HG02571 (cell line): ENCODE measurements at regions not wholly inside any gene's neighbourhood (a gene's known extent, or its start where the extent isn't known, plus 50 kb on each side); places are given as distances from the start of the nearest gene placed in this dataset.
"Not testable (repeated sequence)": the region's sequence is repeated elsewhere in the genome, so short reads cannot be mapped to it uniquely, and the experiment has no call there.

ENCODE experiments used
- ATAC-seq: cut with Tn5 transposase; IDR thresholded peaks from one replicate; pipeline ENCODE4 v1.9.1; 2021; ENCODE audit warnings: mild to moderate bottlenecking, moderate library complexity; ENCODE audit not compliant: unreplicated experiment

DNA sequence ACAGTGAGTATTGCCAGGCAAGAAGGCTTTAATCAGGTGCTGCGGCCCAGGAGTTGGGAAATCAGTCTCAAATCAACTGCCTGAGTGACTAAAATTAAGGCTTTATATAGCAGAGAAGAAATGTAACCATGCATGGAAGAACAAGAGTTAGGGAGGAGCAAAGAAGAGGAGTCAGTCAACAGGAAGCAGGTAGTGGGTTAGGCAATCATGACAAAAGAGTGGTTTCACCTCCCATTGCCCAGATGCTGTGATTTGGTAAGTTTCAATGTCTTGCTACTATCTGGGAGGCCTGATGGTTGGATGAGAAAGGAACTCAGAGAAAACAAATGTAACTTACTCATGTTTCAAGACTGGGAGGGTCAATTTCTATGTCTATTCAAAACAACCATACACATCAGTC, 998.3 kb downstream of the GATA3 start:
- no peak for ATAC-seq

DNA sequence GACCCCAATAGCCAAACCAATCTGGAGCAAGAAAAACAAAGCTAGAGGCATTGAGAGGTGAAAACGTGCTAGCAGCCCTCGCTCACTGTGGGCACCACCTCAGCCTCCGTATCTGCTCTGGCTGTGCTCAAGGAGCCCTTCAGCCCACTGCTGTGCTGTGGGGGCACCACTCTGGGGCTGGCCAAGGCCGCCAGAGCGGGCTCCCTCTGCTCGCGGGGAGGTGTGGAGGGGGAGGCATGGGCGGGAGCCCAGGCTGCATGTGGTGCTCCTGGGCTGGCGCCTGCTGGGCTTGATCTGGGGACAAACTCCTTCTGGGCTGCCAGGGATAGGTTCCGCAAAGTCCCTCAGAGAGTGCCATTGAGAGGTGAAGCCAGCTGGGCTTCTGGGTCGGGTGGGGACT, 1002.0 kb downstream of the GATA3 start:
- ATAC-seq, result no peak

DNA sequence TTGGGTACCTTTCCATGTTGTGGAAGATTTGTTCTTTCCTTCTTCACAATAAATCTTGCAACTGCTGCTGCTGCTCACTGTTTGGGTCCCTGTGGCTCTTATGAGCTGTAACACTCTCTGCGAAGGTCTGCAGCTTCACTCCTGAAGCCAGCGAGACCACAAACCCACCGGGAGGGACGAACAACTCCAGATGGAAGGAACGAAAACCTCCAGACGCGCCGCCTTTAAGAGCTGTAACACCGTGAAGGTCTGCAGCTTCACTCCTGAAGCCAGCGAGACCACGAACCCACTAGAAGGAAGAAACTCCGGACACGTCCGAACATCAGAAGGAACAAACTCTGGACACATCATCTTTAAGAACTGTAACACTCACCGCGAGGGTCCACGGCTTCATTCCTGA, 1002.8 kb downstream of the GATA3 start:
- ATAC-seq, result not testable (repeated sequence)

DNA sequence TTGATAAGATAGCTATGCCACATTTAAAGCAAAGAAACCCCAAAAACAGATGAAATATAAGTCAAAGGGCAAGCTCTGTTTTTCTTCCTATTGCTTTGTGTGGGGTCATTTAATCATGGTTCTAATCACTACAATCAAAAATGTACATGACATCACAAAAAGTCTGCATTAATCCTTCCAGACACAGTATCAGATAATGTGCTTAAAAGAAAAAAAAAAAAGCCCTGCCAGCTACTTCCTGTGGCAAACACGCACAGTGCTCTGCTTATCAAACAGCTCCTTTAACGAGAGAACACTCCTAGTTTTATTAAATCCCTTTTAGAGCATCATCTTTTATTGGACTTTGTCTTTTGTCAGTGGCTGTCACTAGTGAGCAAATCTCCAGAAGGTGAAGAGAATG, 1005.8 kb downstream of the GATA3 start:
- ATAC-seq, result no peak

DNA sequence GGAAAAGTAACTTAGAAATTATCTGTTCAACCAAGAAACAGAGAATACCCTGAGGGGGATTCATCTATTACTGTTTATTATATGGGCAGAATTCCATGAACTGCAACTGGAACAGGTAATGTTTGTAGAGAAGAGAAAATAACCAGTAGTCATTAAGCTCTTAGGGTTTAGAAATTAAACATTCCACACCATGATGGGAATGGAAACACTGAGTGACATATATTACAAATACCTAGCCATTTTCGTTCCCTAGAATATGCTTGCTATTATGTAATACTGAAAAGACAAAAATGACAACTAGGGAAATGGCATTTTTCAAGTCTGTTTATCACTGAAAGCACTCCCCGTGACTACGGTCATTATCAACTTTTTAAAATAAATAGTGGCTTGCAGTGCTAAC, 1007.4 kb downstream of the GATA3 start:
- ATAC-seq, result no peak

DNA sequence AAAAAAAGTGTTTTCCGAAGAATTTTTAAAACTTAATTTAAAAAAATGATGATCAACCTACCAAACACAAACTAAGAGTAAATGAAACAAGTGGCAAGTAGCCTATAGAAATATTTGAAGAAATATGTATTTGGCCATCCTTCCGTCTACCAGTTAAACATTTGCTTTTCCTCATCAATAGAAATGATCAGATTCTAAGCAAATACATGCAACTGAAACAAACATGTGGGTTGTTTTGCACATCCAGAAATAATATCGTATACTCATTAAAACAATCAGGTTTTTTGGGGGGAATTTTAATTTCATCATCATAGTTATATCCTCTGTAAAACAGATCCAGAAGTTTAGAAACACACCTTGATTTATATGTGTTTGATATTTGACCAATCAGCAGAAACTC, 1011.7 kb downstream of the GATA3 start:
- ATAC-seq, result no peak

DNA sequence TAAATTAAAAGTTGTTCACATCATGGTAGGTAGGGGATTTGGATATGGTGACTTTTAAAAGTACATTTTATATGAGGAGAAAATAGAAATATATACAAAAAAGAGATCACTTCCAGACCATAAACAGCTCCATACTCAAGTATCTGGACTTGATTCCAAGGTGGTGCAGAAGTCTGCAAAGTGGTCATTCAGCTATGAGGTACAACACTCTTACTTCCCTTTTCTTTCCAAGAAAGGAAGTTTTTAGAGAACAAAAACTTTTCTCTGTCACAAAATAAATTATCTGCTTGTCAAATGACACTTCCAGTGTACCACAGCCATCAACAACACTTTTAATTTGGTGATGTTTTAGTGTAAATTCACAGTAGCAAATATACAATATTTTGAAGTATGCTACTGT, 1013.5 kb downstream of the GATA3 start:
- ATAC-seq, result no peak

DNA sequence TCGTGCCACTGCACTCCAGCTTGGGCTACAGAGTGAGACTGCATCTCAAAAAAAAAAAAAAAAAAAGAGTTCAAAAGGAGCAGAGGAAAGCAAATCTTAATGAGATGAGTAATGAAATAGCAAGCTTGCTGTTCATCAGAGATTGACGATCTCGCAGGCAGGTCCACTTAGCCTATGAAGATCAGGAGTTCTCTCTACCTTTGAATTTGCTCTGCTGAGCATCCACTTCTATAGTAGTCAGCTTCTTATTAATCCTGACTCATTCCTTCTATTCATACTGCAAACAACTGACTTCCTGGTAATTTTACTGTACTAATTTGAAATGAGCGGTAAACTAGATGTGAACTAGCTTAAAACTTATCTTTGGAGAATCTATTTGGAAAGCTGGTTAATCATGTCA, 1014.6 kb downstream of the GATA3 start:
- no peak for ATAC-seq

DNA sequence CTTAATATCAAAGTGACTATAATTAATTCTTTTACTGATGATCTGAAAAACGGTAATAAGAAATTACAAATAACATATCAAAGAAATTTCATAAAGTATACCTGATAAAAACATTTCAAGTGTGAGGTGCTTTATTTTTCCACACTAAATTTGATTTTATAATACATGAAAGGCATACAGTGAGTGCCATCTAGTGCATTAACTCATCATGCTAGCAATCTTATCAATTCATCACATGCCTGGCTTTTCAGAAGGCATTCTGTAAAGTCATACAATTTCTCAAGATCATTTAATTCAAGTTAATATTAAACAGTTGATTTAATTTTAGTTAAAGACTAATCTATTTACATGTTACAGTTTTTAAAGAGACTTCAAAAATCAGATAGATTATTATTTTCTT, 1020.9 kb downstream of the GATA3 start:
- no peak for ATAC-seq

DNA sequence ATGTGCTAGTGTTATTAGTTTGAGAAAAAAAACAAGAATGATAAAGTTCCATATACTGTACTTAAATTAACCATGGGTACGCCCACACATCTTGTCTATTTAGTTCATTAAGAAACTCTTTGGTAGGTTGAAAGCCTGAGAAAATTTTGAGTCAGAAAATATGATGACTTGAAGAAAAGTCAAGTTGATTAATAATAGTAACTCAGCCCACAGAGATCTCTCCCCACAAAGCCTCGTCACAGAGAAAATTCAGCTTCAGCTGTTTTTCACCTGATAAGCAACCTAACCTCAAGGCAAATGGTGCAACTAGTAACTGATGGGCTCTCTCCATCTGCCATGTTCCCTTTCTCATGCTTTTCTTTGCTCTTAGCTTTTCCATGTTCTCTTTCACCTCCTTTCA, 1021.6 kb downstream of the GATA3 start:
- ATAC-seq, result no peak

DNA sequence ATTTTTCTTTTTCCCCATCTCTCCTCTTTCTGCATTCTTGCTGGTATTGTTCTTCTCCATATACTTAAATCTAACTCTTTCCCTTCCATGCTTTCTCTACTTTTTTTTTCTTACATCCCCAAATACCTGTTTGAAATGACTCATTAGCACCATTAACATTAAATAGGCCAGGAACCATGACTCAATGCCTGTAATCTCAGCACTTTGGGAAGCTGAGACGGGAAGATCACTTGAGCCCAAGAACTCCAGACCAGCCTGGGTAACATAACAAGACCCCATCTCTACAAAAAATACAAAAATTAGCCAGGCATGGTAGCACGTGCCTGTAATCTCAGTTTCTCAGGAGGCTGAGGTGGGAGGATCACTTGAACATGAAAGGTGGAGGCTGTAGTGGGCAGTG, 1026.8 kb downstream of the GATA3 start:
- no peak for ATAC-seq

DNA sequence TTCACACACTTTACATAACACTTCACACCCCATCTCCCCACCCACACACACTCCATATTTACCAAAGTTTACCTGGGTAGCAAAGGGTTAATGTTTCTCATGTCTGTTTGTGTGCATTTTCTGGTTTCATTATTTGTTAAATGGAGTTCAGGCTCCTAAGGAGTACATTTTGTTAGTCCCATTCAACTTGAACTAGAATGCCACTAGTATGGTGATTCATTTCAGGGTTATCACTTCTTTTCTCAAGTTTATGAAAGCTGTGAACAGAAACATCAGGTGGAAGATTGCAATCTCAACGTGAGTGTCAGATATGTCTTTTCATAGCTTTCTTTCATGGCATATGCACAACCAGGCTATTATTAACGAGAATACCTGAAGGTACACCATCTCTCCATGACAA, 1027.5 kb downstream of the GATA3 start:
- no peak for ATAC-seq

DNA sequence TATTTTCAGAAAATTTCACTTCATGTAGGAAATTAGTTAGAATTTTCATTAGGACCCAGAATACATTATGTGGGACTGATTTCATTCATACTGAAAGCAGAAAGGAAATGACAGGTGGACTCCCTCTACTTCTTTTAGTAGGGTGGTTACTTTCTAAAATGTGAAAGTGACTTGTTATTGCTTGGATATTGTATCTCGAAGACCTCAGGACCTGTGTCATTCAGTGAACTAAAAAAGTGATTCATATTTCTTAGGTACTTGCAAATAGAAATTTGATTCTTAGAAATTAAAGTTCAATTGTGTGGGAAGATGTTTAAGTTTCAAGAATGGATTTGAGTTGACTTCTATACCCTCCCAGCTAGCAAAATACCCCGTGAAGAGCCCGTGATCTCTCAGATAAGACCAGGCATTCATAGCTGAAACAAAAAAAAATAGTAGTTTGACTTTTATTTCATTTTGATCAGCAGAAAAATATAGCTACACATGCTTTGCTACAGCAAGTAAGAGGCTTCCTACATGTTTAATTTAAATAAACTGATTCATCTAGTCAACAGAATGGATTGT, 1037.1 kb downstream of the GATA3 start:
- no peak for ATAC-seq

DNA sequence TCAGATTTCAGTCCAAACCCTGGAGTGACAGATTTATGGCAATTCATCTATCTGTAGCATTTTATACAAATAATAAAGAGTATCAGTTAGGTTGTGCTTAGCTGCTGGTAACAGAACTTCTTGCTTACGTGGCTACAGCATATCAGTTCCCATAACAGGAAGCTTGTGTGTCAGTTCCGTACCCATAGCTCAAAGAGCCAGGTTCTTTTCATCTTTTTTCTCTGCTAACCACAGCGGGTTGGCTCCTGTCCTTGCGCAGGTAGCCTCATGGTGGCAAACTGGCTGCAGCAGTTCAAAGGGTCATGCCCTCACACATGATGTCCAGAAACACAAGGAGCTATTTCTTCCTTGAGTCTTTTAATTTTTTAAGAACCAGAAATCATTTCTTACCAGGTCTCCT, 1041.8 kb downstream of the GATA3 start:
- no peak for ATAC-seq

DNA sequence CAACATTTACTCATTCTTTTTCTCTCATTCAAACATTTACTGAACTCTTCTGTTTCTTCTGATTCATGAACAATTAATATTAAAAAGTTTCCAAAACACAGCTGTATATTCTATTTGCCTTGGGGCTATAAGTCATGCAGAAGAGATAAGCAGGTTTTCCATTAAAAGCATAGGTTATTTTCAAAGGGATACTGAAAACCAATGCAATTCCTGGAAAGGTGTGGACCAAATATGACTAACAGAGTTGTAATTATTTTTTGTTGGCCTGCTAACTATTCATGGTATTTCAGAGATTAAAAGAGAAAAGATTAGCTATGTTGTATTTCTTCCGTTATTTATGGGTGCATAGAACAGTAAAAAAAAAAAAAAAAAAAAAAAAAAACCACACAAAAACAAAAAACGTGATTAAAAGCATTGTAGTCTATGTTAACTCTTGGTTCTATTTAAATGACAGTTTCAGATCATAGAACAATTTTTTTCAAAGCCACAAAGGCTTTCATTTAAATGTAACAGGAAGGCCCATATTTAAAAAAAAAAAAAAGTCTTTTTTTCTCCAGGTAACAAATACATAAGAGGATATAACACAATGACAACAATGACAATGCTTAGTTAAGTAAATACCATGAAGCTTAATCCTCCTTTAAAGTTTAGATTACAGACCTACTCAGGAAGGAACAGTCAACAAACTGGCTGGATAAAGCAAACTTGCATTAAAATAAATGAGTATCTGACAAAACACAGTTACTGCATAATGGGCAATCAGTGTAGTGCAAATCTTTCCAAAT, 1042.9 kb downstream of the GATA3 start:
- no peak for ATAC-seq

DNA sequence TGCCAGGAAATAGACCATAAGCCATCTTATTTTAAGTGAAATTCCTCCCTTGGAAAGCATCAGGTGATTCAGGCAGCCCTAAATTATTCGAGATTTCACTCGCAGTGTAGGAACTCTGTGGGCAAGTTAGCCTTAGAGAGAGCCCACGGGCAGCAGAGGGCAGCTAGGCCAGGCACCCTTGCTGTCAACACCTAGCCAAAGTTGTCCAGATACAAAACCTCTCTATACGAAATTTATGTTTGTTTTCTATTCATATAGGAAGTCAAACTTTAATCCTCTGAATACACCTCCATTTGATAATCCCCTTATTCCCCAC, 1043.5 kb downstream of the GATA3 start:
- no peak for ATAC-seq

DNA sequence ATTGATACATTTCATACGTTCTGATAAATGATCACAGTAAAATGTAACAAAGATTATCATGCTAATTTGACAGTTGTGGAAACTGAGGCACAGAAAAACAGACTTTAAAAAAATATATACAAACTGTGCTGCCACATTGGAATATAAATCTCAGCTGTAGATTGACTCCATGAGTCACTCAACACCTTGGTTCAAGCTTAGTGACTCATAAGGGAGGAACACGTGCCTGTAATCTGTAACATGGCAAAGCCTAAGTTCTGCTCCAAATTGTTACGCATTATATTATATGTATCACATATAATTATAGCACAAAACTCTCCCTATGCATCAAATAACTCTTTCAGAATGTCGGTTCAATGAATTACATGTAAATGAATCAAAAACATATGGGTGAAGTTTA, 1047.5 kb downstream of the GATA3 start:
- ATAC-seq, result no peak

DNA sequence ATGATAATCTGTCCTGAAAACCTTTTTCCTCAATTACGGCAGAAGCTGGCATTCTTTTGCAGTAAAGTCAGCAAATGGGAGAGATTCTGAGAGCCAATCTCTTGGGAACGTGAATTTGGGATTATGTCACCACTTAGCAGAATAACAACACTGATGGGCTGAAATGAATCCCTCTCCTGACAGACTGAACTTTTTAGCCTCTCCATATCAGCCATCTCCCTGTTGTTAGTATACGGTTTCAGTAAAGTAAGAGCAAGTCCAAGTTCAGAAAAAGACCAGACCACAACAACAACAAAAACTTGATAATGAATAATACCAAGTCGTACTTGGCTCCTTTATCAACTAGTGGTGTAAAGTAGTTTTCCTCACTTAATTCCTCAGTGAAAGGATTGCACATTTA, 1048.8 kb downstream of the GATA3 start:
- no peak for ATAC-seq

DNA sequence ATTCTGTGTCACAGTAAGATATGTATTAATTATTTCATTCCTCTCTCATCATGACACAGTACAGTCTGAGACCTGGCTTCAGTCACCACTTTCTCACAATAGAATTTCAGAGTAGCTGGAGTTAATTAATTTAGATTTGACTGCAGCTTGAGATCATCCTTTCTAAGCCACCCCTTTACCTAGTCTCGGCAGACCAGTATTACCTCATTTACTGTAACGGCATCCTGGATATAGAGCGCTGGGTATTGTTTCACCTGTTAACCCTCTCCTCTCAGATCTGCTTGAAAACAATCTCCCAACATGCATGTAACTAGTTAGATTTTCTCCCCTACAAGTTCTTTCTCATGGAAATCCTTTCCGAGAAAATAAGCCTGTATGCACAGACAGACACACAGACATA, 1057.5 kb downstream of the GATA3 start:
- no peak for ATAC-seq

DNA sequence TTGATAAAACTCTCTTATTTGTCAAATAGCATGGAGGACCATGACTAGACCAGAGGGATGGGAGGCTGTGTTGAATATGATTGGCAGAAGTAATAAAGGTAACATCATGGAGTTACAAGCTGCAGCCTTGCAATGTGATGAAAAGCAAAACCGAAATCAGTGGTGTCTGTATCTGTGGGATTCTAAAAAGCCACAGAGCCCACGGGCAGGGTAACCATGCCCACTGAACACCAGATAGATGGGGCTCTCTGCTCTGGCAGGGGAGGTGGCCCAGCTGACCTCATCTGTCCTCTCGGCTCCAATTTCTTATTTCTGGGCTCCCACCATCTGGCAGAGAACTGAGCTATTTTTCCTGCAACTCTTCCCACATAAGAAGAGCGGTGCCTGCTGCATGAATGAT, 1072.2 kb downstream of the GATA3 start:
- no peak for ATAC-seq

DNA sequence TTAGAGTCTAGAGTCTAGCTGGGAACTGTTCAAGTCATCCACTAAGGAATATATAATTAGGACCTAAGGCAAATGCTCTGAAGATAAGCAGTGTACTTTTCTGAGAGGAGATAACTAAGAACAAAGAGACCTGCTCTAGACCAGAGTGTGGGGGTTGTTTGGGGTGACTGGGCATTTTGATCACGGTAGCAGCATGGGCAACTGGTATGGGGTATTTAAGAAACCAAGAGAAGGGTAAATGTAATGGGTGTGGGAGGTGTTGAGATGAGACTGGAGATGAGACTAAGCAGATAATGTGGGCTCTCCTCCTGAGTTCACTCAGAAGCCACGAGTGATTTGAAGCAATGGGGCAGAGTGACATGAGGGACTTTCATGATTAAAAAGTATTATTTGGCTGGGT, 1082.9 kb downstream of the GATA3 start:
- ATAC-seq, result no peak

DNA sequence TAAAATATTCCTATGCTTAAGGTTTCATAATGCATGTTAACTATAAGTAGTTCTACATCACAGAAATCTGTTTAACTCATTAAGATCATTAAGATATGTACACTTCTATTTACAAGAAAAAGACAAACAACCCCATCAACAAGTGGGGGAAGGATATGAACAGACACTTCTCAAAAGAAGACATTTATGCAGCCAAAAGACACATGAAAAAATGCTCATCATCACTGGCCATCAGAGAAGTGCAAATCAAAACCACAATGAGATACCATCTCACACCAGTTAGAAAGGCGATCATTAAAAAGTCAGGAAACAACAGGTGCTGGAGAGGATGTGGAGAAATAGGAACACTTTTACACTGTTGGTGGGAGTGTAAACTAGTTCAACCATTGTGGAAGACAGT, 1084.3 kb downstream of the GATA3 start:
- ATAC-seq, result not testable (repeated sequence)

DNA sequence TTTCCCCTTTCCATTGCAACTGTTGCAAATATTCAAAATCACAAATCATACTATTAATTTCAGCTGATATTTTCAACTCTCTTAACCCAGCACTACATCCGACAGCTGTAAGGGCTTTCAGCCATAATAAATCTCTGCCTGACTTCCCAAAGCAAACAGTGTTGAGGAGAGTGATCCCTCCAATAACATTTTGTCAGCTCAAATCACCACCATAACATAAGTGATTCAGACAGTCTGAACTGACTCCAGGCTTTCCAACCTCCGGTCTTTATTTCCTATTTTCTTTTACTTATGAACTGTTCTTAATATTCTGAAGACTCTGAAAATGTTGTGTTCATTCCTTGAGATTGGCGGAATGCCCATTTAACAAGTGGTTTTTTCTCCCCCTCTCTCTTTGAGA, 1085.9 kb downstream of the GATA3 start:
- no peak for ATAC-seq
